ENCODE measurements at regions not wholly inside any gene's neighbourhood (a gene's known extent, or its start where the extent isn't known, plus 50 kb on each side); places are given as distances from the start of the nearest gene placed in this dataset.

- TF ChIP-seq CTCF (IDR thresholded peaks at IDR 0.05) (no peak), POLR2A (IDR thresholded peaks at IDR 0.05) (no peak), EP300 (IDR thresholded peaks at IDR 0.05) (no peak)
These were observed 1115.9 kb upstream of the ZEB2 start for GRCh38 chr2:145635706-145636427.
